HepG2 (cell line): ENCODE measurements at regions not wholly inside any gene's neighbourhood (a gene's known extent, or its start where the extent isn't known, plus 50 kb on each side); places are given as distances from the start of the nearest gene placed in this dataset.

ENCODE experiments used
- ATAC-seq: fragments of 200-7000 bp; cut with Tn5 transposase; 3 replicates; pipeline ENCODE4 v1.9.1; 2020; ENCODE audit warnings: mild to moderate bottlenecking, moderate library complexity
- BruUV-seq: library from RNA; stranded (reverse); fragments of 400-500 nt; replicated peaks from 2 replicates; lab custom pipeline; 2021; lab: Mats Ljungman, UMichigan
- CTCF ChIA-PET: fragments of 300-600 bp; formaldehyde crosslinking; extraction: SDS; loops from one replicate; lab custom pipeline; 2021; ENCODE audit warnings: low total read pairs, inconsistent platforms, low intra/inter-chr PET ratio; lab: Yijun Ruan, JAX
- POLR2A ChIA-PET: fragments of 350-600 bp; sonication (Branson Sonifier 250); formaldehyde crosslinking; loops from one replicate; lab custom pipeline; 2020; ENCODE audit warnings: antibody characterized with exemption, inconsistent platforms; lab: Yijun Ruan, JAX
- DNase-seq: peaks from one replicate; pipeline ENCODE4 v3.0.0-alpha.2; 2015; ENCODE audit warnings: low spot score
- FAIRE-seq: peaks from 3 replicates; lab custom pipeline; 2011; peaks lifted over from hg19 to GRCh38; lab: Jason Lieb, UNC
- H2AFZ ChIP-seq: one replicate; pipeline ENCODE4 v1.6.1; 2011; ENCODE audit warnings: low read length, inconsistent platforms
- H3K27ac ChIP-seq: fragments of 300-600 bp; 3 replicates; pipeline ENCODE4 v1.8.0; 2011; ENCODE audit warnings: mixed run types, mild to moderate bottlenecking, mixed read lengths, low read length, inconsistent platforms; ENCODE audit not compliant: insufficient read depth; ENCODE audit errors: extremely low read length
- H3K27me3 ChIP-seq, 2 experiments: fragments of 200-600 bp in 1 of 2; 2 replicates in 1 of 2; 3 replicates in 1 of 2; pipeline versions ENCODE4 v1.6.0 to v1.8.0; 2011; ENCODE audit warnings: low read length in 2 of 2, mild to moderate bottlenecking in 2 of 2, moderate library complexity in 2 of 2, inconsistent platforms in 1 of 2; ENCODE audit not compliant: insufficient read depth in 2 of 2, control insufficient read depth in 1 of 2
- H3K36me3 ChIP-seq, 2 experiments: fragments of 200-600 bp in 1 of 2; replicated peaks in 1 of 2; 2 replicates in 1 of 2; 3 replicates in 1 of 2; pipeline versions ENCODE4 v1.5.1 to v1.8.0; 2011; ENCODE audit warnings: low read length in 2 of 2, inconsistent platforms in 1 of 2; ENCODE audit not compliant: insufficient read depth in 2 of 2, control insufficient read depth in 1 of 2
- H3K4me1 ChIP-seq: 2 replicates; pipeline ENCODE4 v1.5.1; 2012; ENCODE audit warnings: low read length, inconsistent platforms; ENCODE audit not compliant: insufficient read depth
- H3K4me2 ChIP-seq: 2 replicates; pipeline ENCODE4 v1.6.0; 2011; ENCODE audit warnings: low read depth, low read length, inconsistent platforms
- H3K4me3 ChIP-seq, 3 experiments: fragments of 200-600 bp in 1 of 3; sonication (generic), shearing (Covaris generic) in 1 of 3; replicated peaks in 1 of 3; 2 replicates each; pipeline ENCODE4 v1.5.1; 2011 to 2016; ENCODE audit warnings: low read length in 3 of 3, inconsistent platforms in 2 of 3, low read depth in 2 of 3, mild to moderate bottlenecking in 2 of 3, control low read depth in 1 of 3, mixed read lengths in 1 of 3; ENCODE audit not compliant: insufficient read depth in 1 of 3
- H3K79me2 ChIP-seq: one replicate; pipeline ENCODE4 v1.6.1; 2011; ENCODE audit warnings: low read length, inconsistent platforms; ENCODE audit not compliant: insufficient read depth
- H3K9ac ChIP-seq: 2 replicates; pipeline ENCODE4 v1.6.0; 2011; ENCODE audit warnings: mild to moderate bottlenecking, low read depth, low read length, inconsistent platforms; ENCODE audit not compliant: insufficient read depth
- H3K9me3 ChIP-seq: 2 replicates; pipeline ENCODE4 v1.5.1; 2012; ENCODE audit warnings: mild to moderate bottlenecking, low read length
- H4K20me1 ChIP-seq: 2 replicates; pipeline ENCODE4 v1.6.0; 2011; ENCODE audit warnings: inconsistent platforms, mild to moderate bottlenecking, low read length, moderate library complexity; ENCODE audit not compliant: insufficient read depth
- GATAD2A ChIP-seq: IDR thresholded peaks from 2 replicates; pipeline ENCODE4 v1.6.1; 2016
- LCORL ChIP-seq, 2 experiments: fragments of 450-650 bp in 1 of 2; sonication (generic) in 1 of 2; formaldehyde crosslinking in 1 of 2; IDR thresholded peaks; 2 replicates each; pipeline versions ENCODE4 v1.5.0 to v1.6.1; 2017 to 2020; ENCODE audit warnings: antibody characterized with exemption in 1 of 2, missing genetic modification reagents in 1 of 2
- MEIS2 ChIP-seq: sonication (generic); formaldehyde crosslinking; IDR thresholded peaks from 2 replicates; pipeline ENCODE4 v1.9.0; 2021; ENCODE audit warnings: mild to moderate bottlenecking, missing genetic modification reagents
- MXI1 ChIP-seq: IDR thresholded peaks from 3 replicates; pipeline ENCODE4 v1.6.1; 2012; ENCODE audit warnings: low read depth, low read length, inconsistent platforms, borderline replicate concordance
- POLR2AphosphoS2 ChIP-seq: IDR thresholded peaks from 2 replicates; pipeline ENCODE4 v1.6.1; 2011; ENCODE audit warnings: low read depth, low read length, improper control_type of control experiment
- PREB ChIP-seq: sonication (generic); formaldehyde crosslinking; IDR thresholded peaks from 2 replicates; pipeline ENCODE4 v1.4.0; 2020; ENCODE audit warnings: missing genetic modification reagents
- RERE ChIP-seq: IDR thresholded peaks from 2 replicates; pipeline ENCODE4 v1.6.1; 2016; ENCODE audit warnings: low read depth, missing genetic modification reagents, missing compliant biosample characterization
- SP4 ChIP-seq: sonication (generic); formaldehyde crosslinking; IDR thresholded peaks from 2 replicates; pipeline ENCODE4 v1.8.1; 2023; ENCODE audit warnings: mild to moderate bottlenecking, missing genetic modification reagents
- ZMYM3 ChIP-seq: sonication (generic); formaldehyde crosslinking; IDR thresholded peaks from 2 replicates; pipeline ENCODE4 v1.5.1; 2020; ENCODE audit warnings: mild to moderate bottlenecking, missing genetic modification reagents
- ZNF10 ChIP-seq: sonication (generic); formaldehyde crosslinking; IDR thresholded peaks from 2 replicates; pipeline ENCODE4 v1.4.0; 2020; ENCODE audit warnings: mild to moderate bottlenecking, low read depth, missing genetic modification reagents, borderline replicate concordance
- ZNF20 ChIP-seq: sonication (generic); formaldehyde crosslinking; IDR thresholded peaks from 2 replicates; pipeline ENCODE4 v1.4.0; 2020; ENCODE audit warnings: mild to moderate bottlenecking, moderate library complexity, missing genetic modification reagents
- ZNF234 ChIP-seq: sonication (generic); formaldehyde crosslinking; conservative IDR thresholded peaks from 2 replicates; pipeline ENCODE4 v1.5.1; 2020; ENCODE audit warnings: mild to moderate bottlenecking, missing genetic modification reagents
- ZNF331 ChIP-seq: sonication (generic); formaldehyde crosslinking; IDR thresholded peaks from 2 replicates; pipeline ENCODE4 v1.4.0; 2020; ENCODE audit warnings: missing genetic modification reagents
- ZNF761 ChIP-seq: sonication (generic); formaldehyde crosslinking; conservative IDR thresholded peaks from 2 replicates; pipeline ENCODE4 v1.4.0; 2020; ENCODE audit warnings: mild to moderate bottlenecking, missing genetic modification reagents
- WGBS: methylation state at CpG from one replicate; pipeline ENCODE4 v1.1.6; 2017; ENCODE audit warnings: low lambda C conversion rate; 5-methylcytosine and 5-hydroxymethylcytosine counted together
- in situ Hi-C: cut with HindIII; loops from 2 replicates; pipeline ENCODE4 v1.10.0; 2017; ENCODE audit warnings: low pct_unique_long_range_greater_than_20kb; ENCODE audit not compliant: extremely low pct_ligation_motif_present
- intact Hi-C: fragments of 100-400 bp; cut with micrococcal nuclease; formaldehyde crosslinking; loops from one replicate; pipeline ENCODE4 v1.10.0; 2022; ENCODE audit not compliant: unreplicated experiment

GRCh38 chr12:19068137-19068536, 61.4 kb upstream of the PLEKHA5 start:
- H3K9me3 ChIP-seq = no peaks in the 10 kb centered on the region
- no peak overlapping the region for H3K4me2 ChIP-seq
- POLR2A ChIA-PET = no interaction called here
- peaks cover 36% of the 10 kb centered on the region for H3K4me1 ChIP-seq
- no peak overlapping the region for H3K4me3 ChIP-seq
- no peak for TF ChIP-seq RERE (CRISPR knock-in tag)
- TF ChIP-seq LCORL (IDR thresholded peaks at IDR 0.05) = peak; percentile 74
- TF ChIP-seq LCORL (CRISPR knock-in tag; IDR thresholded peaks at IDR 0.05) = no peak
- H3K9ac ChIP-seq = no peak overlapping the region
- FAIRE-seq = no peak
- DNase-seq = no peak
- H3K27me3 ChIP-seq = no peaks in the 10 kb centered on the region
- no peaks in the 10 kb centered on the region for H3K36me3 ChIP-seq
- ATAC-seq = no peak
- intact Hi-C loops (no loop called here), in situ Hi-C loops (no loop called here)
- 96% methylated on average over 1 of the region's 1 CpG for WGBS
- CTCF ChIA-PET = no interaction called here
- no peaks in the 10 kb centered on the region for H3K79me2 ChIP-seq
- BruUV-seq = no TSS peak
- no peak overlapping the region for H3K27ac ChIP-seq
- H4K20me1 ChIP-seq = no peaks in the 10 kb centered on the region
- no peak overlapping the region for H2AFZ ChIP-seq

- H3K4me2 ChIP-seq = no peak overlapping the region
- ATAC-seq = no peak
- no peak for FAIRE-seq
- TF ChIP-seq PREB (CRISPR knock-in tag) (no peak), ZMYM3 (no peak), POLR2AphosphoS2 (no peak), ZNF761 (no peak), ZNF10 (CRISPR knock-in tag) (no peak), MXI1 (no peak), ZNF20 (no peak), ZNF234 (CRISPR knock-in tag) (no peak), MEIS2 (CRISPR knock-in tag) (no peak), GATAD2A (CRISPR knock-in tag) (no peak), SP4 (CRISPR knock-in tag) (no peak), ZNF331 (CRISPR knock-in tag) (no peak)
Measured at GRCh38 chr12:19070341-19070740, 59.2 kb upstream of the PLEKHA5 start.

More at GRCh38 chr12:19070341-19070740, 59.2 kb upstream of the PLEKHA5 start:
- Histone ChIP-seq H2AFZ (no peak overlapping the region), H3K4me3 (no peak overlapping the region), H3K4me1 (peaks cover 24% of the 10 kb centered on the region), H3K36me3 (no peaks in the 10 kb centered on the region), H3K79me2 (no peaks in the 10 kb centered on the region), H3K27me3 (no peaks in the 10 kb centered on the region), H3K9me3 (no peaks in the 10 kb centered on the region), H4K20me1 (no peaks in the 10 kb centered on the region), H3K9ac (no peak overlapping the region), H3K27ac (no peak overlapping the region)
- WGBS = 74% methylated on average over 1 of the region's 1 CpG
- DNase-seq = no peak
- CTCF ChIA-PET = no interaction called here
- POLR2A ChIA-PET = no interaction called here
- in situ Hi-C loops = no loop called here
- no TSS peak for BruUV-seq
- intact Hi-C loops = no loop called here
